Neural progenitor cell (in vitro differentiated cells): ENCODE measurements at regions not wholly inside any gene's neighbourhood (a gene's known extent, or its start where the extent isn't known, plus 50 kb on each side); places are given as distances from the start of the nearest gene placed in this dataset.

ENCODE experiments used
- DNase-seq: peaks from one replicate; pipeline ENCODE4 v3.0.0-alpha.2; 2016; ENCODE audit warnings: low spot score
- H2AFZ ChIP-seq: fragments of 200-600 bp; sonication (generic); replicated peaks from 2 replicates; pipeline ENCODE4 v1.6.1; 2016; ENCODE audit warnings: antibody characterized with exemption
- H3F3A ChIP-seq: fragments of 200-600 bp; sonication (generic); 2 replicates; pipeline ENCODE4 v1.6.1; 2016; ENCODE audit warnings: antibody characterized with exemption, low read depth
- H3K27ac ChIP-seq: fragments of 200-600 bp; sonication (generic); 2 replicates; pipeline ENCODE4 v1.5.1; 2016; ENCODE audit warnings: mild to moderate bottlenecking
- H3K27me3 ChIP-seq: fragments of 200-600 bp; sonication (generic); 2 replicates; pipeline ENCODE4 v1.6.1; 2016; ENCODE audit warnings: mild to moderate bottlenecking, moderate library complexity
- H3K36me3 ChIP-seq: fragments of 200-600 bp; sonication (generic); 2 replicates; pipeline ENCODE4 v1.5.1; 2016
- H3K4me1 ChIP-seq: fragments of 200-600 bp; sonication (generic); 2 replicates; pipeline ENCODE4 v1.6.1; 2016; ENCODE audit warnings: mixed run types
- H3K4me2 ChIP-seq: fragments of 200-600 bp; sonication (generic); 2 replicates; pipeline ENCODE4 v1.6.1; 2016
- H3K4me3 ChIP-seq: fragments of 200-600 bp; sonication (generic); 2 replicates; pipeline ENCODE4 v1.5.1; 2016
- H3K79me2 ChIP-seq: fragments of 200-600 bp; sonication (generic); 2 replicates; pipeline ENCODE4 v1.6.1; 2016; ENCODE audit warnings: low read depth
- H3K9ac ChIP-seq: fragments of 200-600 bp; sonication (generic); 2 replicates; pipeline ENCODE4 v1.6.1; 2016
- H3K9me3 ChIP-seq: fragments of 200-600 bp; sonication (generic); 2 replicates; pipeline ENCODE4 v1.5.1; 2016; ENCODE audit warnings: low read depth
- H4K20me1 ChIP-seq: fragments of 200-600 bp; sonication (generic); 2 replicates; pipeline ENCODE4 v1.6.1; 2016; ENCODE audit warnings: low read depth
- H3K27ac Mint-ChIP-seq: 3 replicates; pipeline ENCODE4 v1.8.0; 2021; ENCODE audit warnings: mixed read lengths
- H3K27me3 Mint-ChIP-seq: 2 replicates; pipeline ENCODE4 v1.8.0; 2022; ENCODE audit warnings: low read depth, mild to moderate bottlenecking, inconsistent platforms, moderate library complexity, mixed read lengths; ENCODE audit not compliant: insufficient read depth
- H3K36me3 Mint-ChIP-seq: 3 replicates; pipeline ENCODE4 v1.8.0; 2021; ENCODE audit warnings: mixed read lengths
- H3K4me1 Mint-ChIP-seq: 3 replicates; pipeline ENCODE4 v1.8.0; 2021; ENCODE audit warnings: mixed read lengths
- H3K4me3 Mint-ChIP-seq: 3 replicates; pipeline ENCODE4 v1.8.0; 2021; ENCODE audit warnings: mild to moderate bottlenecking, moderate library complexity, mixed read lengths
- H3K9me3 Mint-ChIP-seq: 3 replicates; pipeline ENCODE4 v1.8.0; 2020; ENCODE audit warnings: mixed read lengths
- CTCF ChIP-seq: fragments of 200-600 bp; sonication (generic); IDR thresholded peaks from 2 replicates; pipeline ENCODE4 v1.5.1; 2017; ENCODE audit warnings: antibody characterized with exemption, mild to moderate bottlenecking
- EZH2 ChIP-seq: fragments of 200-600 bp; sonication (generic); IDR thresholded peaks from 2 replicates; pipeline ENCODE4 v1.6.1; 2017; ENCODE audit warnings: antibody characterized with exemption, mild to moderate bottlenecking, moderate library complexity
- EZH2phosphoT487 ChIP-seq: fragments of 200-600 bp; sonication (generic); IDR thresholded peaks from 2 replicates; pipeline ENCODE4 v1.6.1; 2017; ENCODE audit warnings: antibody characterized with exemption

- Histone ChIP-seq H4K20me1 (no peaks in the 10 kb centered on the region), H3K27me3 (no peaks in the 10 kb centered on the region), H3K4me3 (no peak overlapping the region), H3K4me1 (no peaks in the 10 kb centered on the region), H3K27ac (no peak overlapping the region), H3K36me3 (no peaks in the 10 kb centered on the region), H3K4me2 (no peak overlapping the region), H3F3A (no peaks in the 10 kb centered on the region), H3K9ac (no peak overlapping the region), H2AFZ (no peak overlapping the region), H3K9me3 (no peaks in the 10 kb centered on the region), H3K79me2 (no peaks in the 10 kb centered on the region)
- H3K27me3 Mint-ChIP-seq: no peaks in the 10 kb centered on the region
- H3K4me1 Mint-ChIP-seq: no peaks in the 10 kb centered on the region
- H3K27ac Mint-ChIP-seq: no peak overlapping the region
- no peaks in the 10 kb centered on the region for H3K36me3 Mint-ChIP-seq
- DNase-seq: no peak
- H3K9me3 Mint-ChIP-seq: no peaks in the 10 kb centered on the region
- no peak for TF ChIP-seq EZH2
- no peak for TF ChIP-seq EZH2phosphoT487
- TF ChIP-seq CTCF: no peak
- no peak overlapping the region for H3K4me3 Mint-ChIP-seq
Measured at GRCh38 chr5:110917161-110917875, 154.2 kb upstream of the TSLP start.

GRCh38 chr5:110918683-110919082 lies 152.8 kb upstream of the TSLP start:
- no peaks in the 10 kb centered on the region for H3K9me3 ChIP-seq
- H3K4me3 Mint-ChIP-seq: no peak overlapping the region
- H3K36me3 Mint-ChIP-seq: no peaks in the 10 kb centered on the region
- H3K27ac ChIP-seq: no peak overlapping the region
- no peaks in the 10 kb centered on the region for H3K79me2 ChIP-seq
- no peak overlapping the region for H2AFZ ChIP-seq
- no peak for DNase-seq
- H3K4me1 ChIP-seq: no peaks in the 10 kb centered on the region
- no peak overlapping the region for H3K9ac ChIP-seq
- H3K4me1 Mint-ChIP-seq: no peaks in the 10 kb centered on the region
- no peaks in the 10 kb centered on the region for H4K20me1 ChIP-seq
- H3K27ac Mint-ChIP-seq: no peak overlapping the region
- H3K27me3 Mint-ChIP-seq: no peaks in the 10 kb centered on the region
- H3K36me3 ChIP-seq: no peaks in the 10 kb centered on the region
- H3K9me3 Mint-ChIP-seq: no peaks in the 10 kb centered on the region
- TF ChIP-seq EZH2phosphoT487 (no peak), CTCF (no peak), EZH2 (no peak)
- H3K4me2 ChIP-seq: no peak overlapping the region
- no peaks in the 10 kb centered on the region for H3F3A ChIP-seq
- no peaks in the 10 kb centered on the region for H3K27me3 ChIP-seq
- no peak overlapping the region for H3K4me3 ChIP-seq

GRCh38 chr5:110923971-110924370 lies 147.5 kb upstream of the TSLP start:
- no peaks in the 10 kb centered on the region for H3F3A ChIP-seq
- H3K9me3 ChIP-seq: no peaks in the 10 kb centered on the region
- H3K4me1 ChIP-seq: no peaks in the 10 kb centered on the region
- H3K36me3 ChIP-seq: no peaks in the 10 kb centered on the region
- no peak for DNase-seq
- Mint-ChIP-seq H3K9me3 (peaks cover 2% of the 10 kb centered on the region), H3K4me1 (no peaks in the 10 kb centered on the region), H3K36me3 (no peaks in the 10 kb centered on the region), H3K27me3 (peaks cover 2% of the 10 kb centered on the region), H3K27ac (no peak overlapping the region), H3K4me3 (no peak overlapping the region)
- H3K79me2 ChIP-seq: no peaks in the 10 kb centered on the region
- no peak overlapping the region for H3K9ac ChIP-seq
- no peaks in the 10 kb centered on the region for H3K27me3 ChIP-seq
- no peak overlapping the region for H3K4me2 ChIP-seq
- TF ChIP-seq EZH2phosphoT487: no peak
- TF ChIP-seq CTCF: no peak
- no peak for TF ChIP-seq EZH2
- no peak overlapping the region for H3K27ac ChIP-seq
- H2AFZ ChIP-seq: no peak overlapping the region
- H4K20me1 ChIP-seq: no peaks in the 10 kb centered on the region
- no peak overlapping the region for H3K4me3 ChIP-seq
